Liver (tissue), 1 donor: ENCODE measurements at regions not wholly inside any gene's neighbourhood (a gene's known extent, or its start where the extent isn't known, plus 50 kb on each side); places are given as distances from the start of the nearest gene placed in this dataset.

Source experiments
- ATF3 ChIP-seq: IDR thresholded peaks from 2 replicates; pipeline ENCODE4 v1.6.1; 2016; ENCODE audit warnings: antibody characterized with exemption
- donor health status: healthy.

GRCh38 chr15:68880382-68880781 is 49.9 kb upstream of the SPESP1 start (continued):
- TF ChIP-seq ATF3 = no peak
